Keratinocyte (primary cell): ENCODE measurements at regions not wholly inside any gene's neighbourhood (a gene's known extent, or its start where the extent isn't known, plus 50 kb on each side); places are given as distances from the start of the nearest gene placed in this dataset.

Experiments
- EZH2 ChIP-seq: IDR thresholded peaks from one replicate; pipeline ENCODE4 v1.6.1; 2012; ENCODE audit warnings: inconsistent platforms, mild to moderate bottlenecking, low read length, moderate library complexity
- TF ChIP-seq, protein P1 (sequence below), 3 experiments: IDR thresholded peaks in 1 of 3; conservative IDR thresholded peaks in 1 of 3; optimal IDR thresholded peaks in 1 of 3; 2 replicates in 2 of 3; 3 replicates in 1 of 3; pipeline versions ENCODE3 to v1.5.1; 2011; ENCODE audit warnings: low read length in 3 of 3, mild to moderate bottlenecking in 3 of 3, moderate library complexity in 2 of 3, control low read depth in 1 of 3, inconsistent platforms in 1 of 3; ENCODE audit not compliant: insufficient read depth in 2 of 3; ENCODE audit errors: extremely low read depth in 1 of 3

DNA sequence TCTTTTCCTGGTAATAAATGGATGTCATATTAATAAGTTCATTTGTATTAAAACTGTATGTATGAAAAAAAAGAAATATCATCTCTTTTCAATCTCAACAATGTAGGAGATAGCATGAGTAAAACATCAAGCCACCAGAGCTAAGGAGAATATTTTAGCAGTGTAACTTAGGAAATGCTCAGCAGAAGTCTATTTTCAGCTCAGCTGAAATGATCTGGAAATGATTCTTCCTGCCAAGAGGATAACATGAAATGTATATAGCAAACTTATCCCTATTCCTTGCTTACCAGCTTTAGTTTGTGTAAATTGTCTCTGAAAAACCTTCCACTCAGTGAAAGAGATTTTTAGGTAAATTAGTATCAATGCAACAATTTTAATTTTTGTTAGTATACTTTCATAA lies 1194.4 kb downstream of the SLITRK1 start:
- no peak for TF ChIP-seq EZH2
- TF ChIP-seq, protein P1, sequence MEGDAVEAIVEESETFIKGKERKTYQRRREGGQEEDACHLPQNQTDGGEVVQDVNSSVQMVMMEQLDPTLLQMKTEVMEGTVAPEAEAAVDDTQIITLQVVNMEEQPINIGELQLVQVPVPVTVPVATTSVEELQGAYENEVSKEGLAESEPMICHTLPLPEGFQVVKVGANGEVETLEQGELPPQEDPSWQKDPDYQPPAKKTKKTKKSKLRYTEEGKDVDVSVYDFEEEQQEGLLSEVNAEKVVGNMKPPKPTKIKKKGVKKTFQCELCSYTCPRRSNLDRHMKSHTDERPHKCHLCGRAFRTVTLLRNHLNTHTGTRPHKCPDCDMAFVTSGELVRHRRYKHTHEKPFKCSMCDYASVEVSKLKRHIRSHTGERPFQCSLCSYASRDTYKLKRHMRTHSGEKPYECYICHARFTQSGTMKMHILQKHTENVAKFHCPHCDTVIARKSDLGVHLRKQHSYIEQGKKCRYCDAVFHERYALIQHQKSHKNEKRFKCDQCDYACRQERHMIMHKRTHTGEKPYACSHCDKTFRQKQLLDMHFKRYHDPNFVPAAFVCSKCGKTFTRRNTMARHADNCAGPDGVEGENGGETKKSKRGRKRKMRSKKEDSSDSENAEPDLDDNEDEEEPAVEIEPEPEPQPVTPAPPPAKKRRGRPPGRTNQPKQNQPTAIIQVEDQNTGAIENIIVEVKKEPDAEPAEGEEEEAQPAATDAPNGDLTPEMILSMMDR (optimal IDR thresholded peaks at IDR 0.05 in 1 of 3, IDR thresholded peaks at IDR 0.05 in 1 of 3, conservative IDR thresholded peaks at IDR 0.05 in 1 of 3; ENCODE audit: extremely low read depth in 1 of 3, insufficient read depth in 2 of 3, low read length in 3 of 3): no peak
